A172 (cell line): ENCODE measurements at regions not wholly inside any gene's neighbourhood (a gene's known extent, or its start where the extent isn't known, plus 50 kb on each side); places are given as distances from the start of the nearest gene placed in this dataset.

Experiments
- DNase-seq: peaks from one replicate; pipeline ENCODE4 v3.0.0-alpha.2; 2015; ENCODE audit warnings: low spot score

GRCh38 chr11:101211407-101211975 lies 81.9 kb upstream of the PGR start:
- no peak for DNase-seq

DNA sequence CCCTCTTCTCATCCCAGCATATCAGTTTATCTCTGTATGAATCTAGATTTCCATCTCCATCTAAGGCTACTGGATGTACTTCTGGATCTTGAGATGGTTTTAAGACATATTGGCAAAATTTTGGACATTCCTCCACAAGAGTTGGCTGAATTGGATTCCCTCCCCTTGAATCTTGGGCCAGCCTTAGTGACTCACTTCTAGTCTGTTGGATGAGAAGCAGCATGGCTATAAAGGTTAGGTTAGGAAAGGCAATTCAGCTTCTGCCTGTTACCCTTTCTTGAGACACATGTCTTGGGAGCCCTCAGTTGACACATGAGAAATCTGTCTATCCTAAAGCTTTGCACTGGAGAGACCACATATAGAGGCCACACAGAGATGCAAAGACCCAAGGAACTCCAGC lies 73.0 kb upstream of the PGR start:
- DNase-seq: no peak

- DNase-seq: no peak
Observed at GRCh38 chr11:101199416-101199815, 69.8 kb upstream of the PGR start.

GRCh38 chr11:101195294-101195693 lies 65.7 kb upstream of the PGR start:
- DNase-seq: no peak

DNA sequence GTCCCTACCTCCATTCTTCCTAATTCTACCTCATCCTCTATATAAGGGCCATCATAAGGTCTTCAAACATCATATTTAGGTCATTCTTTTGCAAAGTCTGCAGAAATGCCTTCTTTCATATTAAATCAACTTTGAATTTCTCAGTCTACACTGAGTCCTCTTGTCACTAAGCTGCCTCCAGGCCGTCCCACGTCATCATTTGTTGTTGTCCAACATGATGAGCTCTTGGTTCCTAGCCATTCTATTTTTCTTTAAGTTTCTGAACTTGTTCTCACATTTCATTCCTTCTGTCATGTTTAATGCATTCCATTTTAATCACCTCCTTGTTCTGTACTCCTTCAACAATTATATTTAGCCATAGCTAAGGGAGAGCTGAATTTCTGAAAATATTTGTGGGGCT lies 59.2 kb upstream of the PGR start:
- DNase-seq: no peak

GRCh38 chr11:101188173-101188572 lies 58.6 kb upstream of the PGR start:
- DNase-seq: no peak

DNA sequence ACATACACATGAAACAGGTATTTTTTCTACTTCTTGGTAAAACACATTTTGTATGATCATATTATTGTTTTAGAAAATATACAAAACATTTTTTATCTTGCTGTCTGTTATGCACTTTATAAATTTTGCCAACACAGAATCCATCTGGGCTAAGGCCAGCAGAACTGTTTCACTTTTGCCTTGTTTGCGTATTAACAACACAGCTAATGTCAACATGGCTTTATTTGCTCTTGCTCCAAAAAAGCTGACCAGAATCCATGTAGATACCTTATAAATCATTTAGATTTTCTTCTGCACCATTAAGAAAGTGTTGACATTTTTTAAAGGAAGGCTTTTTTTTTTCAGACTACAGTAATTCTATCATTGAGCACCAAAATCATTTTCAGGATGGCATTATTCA lies 58.1 kb upstream of the PGR start:
- no peak for DNase-seq

DNA sequence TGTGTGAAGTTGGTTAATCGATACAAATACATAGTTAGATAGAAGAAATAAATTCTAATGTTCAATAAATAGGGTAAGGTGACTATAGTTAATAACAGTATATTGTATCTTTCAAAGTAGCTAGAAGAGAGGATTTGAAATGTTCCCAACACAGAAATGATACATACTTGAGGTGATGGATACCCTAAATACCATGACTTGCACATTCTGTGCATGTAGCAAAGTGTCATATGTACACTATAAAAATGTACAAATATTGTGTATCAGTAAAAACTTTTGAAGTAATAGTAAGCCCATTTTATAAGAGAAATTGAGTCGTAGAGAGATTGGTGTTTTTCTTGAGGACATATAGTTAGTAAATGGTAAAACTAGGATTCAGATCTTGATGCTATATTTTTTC lies 56.4 kb upstream of the PGR start:
- DNase-seq: no peak

DNA sequence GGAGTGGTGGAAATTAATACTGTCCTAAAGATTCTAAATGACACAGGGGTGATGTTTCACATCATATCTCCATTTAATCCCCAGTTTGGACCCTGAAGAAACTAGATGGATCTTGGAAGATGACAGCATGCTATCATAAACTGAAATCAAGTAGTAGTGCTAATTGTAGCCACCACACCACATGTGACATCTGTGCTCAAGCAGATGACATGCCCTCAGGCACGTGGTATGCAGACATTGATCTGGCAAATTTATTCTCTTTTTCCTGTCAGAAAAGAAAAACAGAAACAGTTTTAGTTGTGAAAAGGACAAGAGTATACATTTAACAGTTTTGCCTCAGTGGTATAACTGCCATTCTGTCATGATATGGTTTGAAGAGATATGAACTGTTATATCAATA lies 52.9 kb upstream of the PGR start:
- no peak for DNase-seq

GRCh38 chr11:101180481-101180880 lies 50.9 kb upstream of the PGR start:
- no peak for DNase-seq
